Stimulated activated naive CD8-positive, alpha-beta T cell treated with anti-CD3 and anti-CD28 coated beads, Interleukin-15, Interleukin-2, amounts not matched to agents 100 ng/mL and 50 ng/mL, for 24 hours (primary cell): ENCODE measurements at regions not wholly inside any gene's neighbourhood (a gene's known extent, or its start where the extent isn't known, plus 50 kb on each side); places are given as distances from the start of the nearest gene placed in this dataset.

Experiments used
- H3K27ac Mint-ChIP-seq: one replicate; pipeline ENCODE4 v1.8.0; 2021; ENCODE audit warnings: mild to moderate bottlenecking, mixed read lengths
- H3K27me3 Mint-ChIP-seq: one replicate; pipeline ENCODE4 v1.8.0; 2021; ENCODE audit warnings: mixed read lengths
- H3K36me3 Mint-ChIP-seq: one replicate; pipeline ENCODE4 v1.8.0; 2021; ENCODE audit warnings: low read depth, mixed read lengths
- H3K4me1 Mint-ChIP-seq: one replicate; pipeline ENCODE4 v1.8.0; 2021; ENCODE audit warnings: low read depth, mixed read lengths
- H3K4me3 Mint-ChIP-seq: one replicate; pipeline ENCODE4 v1.8.0; 2021; ENCODE audit warnings: mild to moderate bottlenecking, mixed read lengths
- H3K9me3 Mint-ChIP-seq: one replicate; pipeline ENCODE4 v1.8.0; 2021; ENCODE audit warnings: mixed read lengths

GRCh38 chr17:68706356-68706920 is 105.3 kb upstream of the FAM20A start:
- Mint-ChIP-seq H3K4me1 (no peaks in the 10 kb centered on the region), H3K27ac (no peak overlapping the region), H3K36me3 (no peaks in the 10 kb centered on the region), H3K4me3 (no peak overlapping the region), H3K27me3 (peaks cover 18% of the 10 kb centered on the region), H3K9me3 (no peaks in the 10 kb centered on the region)

DNA sequence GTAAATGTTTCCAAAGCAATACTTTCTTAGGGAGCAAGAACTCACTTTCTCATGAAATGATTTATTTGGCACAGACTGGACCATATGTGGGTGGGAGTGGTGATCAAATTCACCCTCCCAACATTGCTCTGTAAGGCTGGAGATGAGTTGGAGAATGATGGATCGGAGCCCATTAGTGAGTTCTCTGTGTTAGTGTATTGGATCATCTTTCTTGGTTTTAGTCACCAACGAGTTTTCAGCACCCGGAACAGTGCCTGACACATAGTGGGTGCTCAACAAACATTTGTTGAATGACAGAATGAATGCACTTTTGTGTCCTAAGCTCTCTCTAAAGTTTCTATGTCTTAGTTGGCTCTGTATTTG is 104.5 kb upstream of the FAM20A start:
- H3K27me3 Mint-ChIP-seq, result peaks cover 12% of the 10 kb centered on the region
- H3K4me1 Mint-ChIP-seq, result no peaks in the 10 kb centered on the region
- H3K27ac Mint-ChIP-seq, result no peak overlapping the region

DNA sequence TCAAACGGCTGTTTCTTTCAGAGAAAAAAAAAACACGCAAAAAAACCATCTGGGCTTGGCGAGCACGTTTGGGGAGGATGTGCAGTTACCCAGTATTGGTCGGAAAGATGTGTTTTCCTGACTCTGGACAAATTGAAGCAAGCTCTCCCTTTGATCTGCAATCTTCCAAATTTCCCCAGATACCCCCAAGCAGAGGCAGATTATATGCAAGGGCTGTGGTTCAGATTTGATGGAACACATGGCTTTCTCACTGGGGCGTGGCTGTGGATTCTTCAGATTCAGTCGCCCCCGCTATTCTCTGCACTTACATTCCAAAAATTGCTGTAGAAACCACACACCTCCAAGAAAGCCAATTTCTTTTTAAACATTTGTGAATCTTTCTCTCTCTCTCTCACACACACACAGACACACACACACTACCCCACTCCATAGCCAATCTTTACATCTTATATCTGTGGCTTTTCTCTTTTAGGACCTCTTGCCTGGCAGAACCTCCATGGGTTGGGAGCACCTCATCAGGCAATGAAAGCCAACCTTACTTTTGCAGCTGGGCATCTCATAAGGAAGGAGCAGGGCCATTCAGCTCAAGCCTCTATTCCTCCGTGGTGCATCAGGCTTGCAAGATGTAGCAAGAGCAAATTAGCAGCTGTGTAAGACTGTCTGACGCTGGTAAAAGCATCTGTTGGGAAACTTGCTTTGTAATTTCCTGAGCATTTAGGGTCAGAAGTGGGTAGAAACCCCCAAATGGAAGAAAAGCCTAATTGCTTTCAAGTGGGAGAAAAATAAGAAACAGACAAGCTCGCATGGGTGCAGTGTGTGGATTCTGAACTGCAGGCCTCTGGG is 103.9 kb upstream of the FAM20A start:
- Mint-ChIP-seq H3K4me3 (no peak overlapping the region), H3K36me3 (no peaks in the 10 kb centered on the region), H3K4me1 (no peaks in the 10 kb centered on the region), H3K9me3 (no peaks in the 10 kb centered on the region), H3K27me3 (peaks cover 8% of the 10 kb centered on the region), H3K27ac (no peak overlapping the region)

More for the DNA sequence above, 104.5 kb upstream of the FAM20A start:
- no peak overlapping the region for H3K4me3 Mint-ChIP-seq
- no peaks in the 10 kb centered on the region for H3K9me3 Mint-ChIP-seq
- H3K36me3 Mint-ChIP-seq, result no peaks in the 10 kb centered on the region

- Mint-ChIP-seq H3K27me3 (peaks cover 20% of the 10 kb centered on the region), H3K4me1 (no peaks in the 10 kb centered on the region), H3K9me3 (no peaks in the 10 kb centered on the region), H3K36me3 (no peaks in the 10 kb centered on the region), H3K4me3 (no peak overlapping the region), H3K27ac (no peak overlapping the region)
Observed at GRCh38 chr17:68701046-68701445, 99.9 kb upstream of the FAM20A start.

GRCh38 chr17:68700421-68700820 is 99.3 kb upstream of the FAM20A start:
- no peak overlapping the region for H3K4me3 Mint-ChIP-seq
- H3K27ac Mint-ChIP-seq, result no peak overlapping the region
- no peaks in the 10 kb centered on the region for H3K4me1 Mint-ChIP-seq
- no peaks in the 10 kb centered on the region for H3K36me3 Mint-ChIP-seq
- peaks cover 20% of the 10 kb centered on the region for H3K27me3 Mint-ChIP-seq
- no peaks in the 10 kb centered on the region for H3K9me3 Mint-ChIP-seq

DNA sequence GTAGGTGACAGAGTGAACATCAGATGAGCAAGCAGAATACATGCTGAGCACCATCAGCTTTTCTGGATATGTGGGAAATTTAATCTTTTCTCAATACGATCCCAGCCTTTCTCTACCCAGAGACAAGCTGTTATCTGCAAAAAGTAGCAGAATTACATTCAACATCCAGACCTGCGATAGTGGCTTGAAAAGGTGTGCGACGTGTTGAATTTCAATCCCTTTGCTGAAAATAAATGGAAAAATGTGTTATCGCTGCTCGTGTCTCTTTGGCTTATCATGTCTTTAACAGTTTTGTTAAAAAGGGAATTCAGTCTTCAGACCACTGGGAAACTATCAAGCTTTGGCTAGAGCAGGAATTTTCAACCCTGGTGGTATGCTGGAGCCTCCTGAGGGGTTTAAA is 98.8 kb upstream of the FAM20A start:
- Mint-ChIP-seq H3K36me3 (no peaks in the 10 kb centered on the region), H3K4me1 (no peaks in the 10 kb centered on the region), H3K27me3 (peaks cover 20% of the 10 kb centered on the region), H3K4me3 (no peak overlapping the region), H3K9me3 (no peaks in the 10 kb centered on the region), H3K27ac (no peak overlapping the region)

- Mint-ChIP-seq H3K27ac (no peak overlapping the region), H3K4me3 (no peak overlapping the region), H3K4me1 (no peaks in the 10 kb centered on the region), H3K27me3 (peaks cover 20% of the 10 kb centered on the region), H3K9me3 (no peaks in the 10 kb centered on the region), H3K36me3 (no peaks in the 10 kb centered on the region)
Observed at GRCh38 chr17:68698746-68699145, 97.6 kb upstream of the FAM20A start.

- Mint-ChIP-seq H3K27ac (no peak overlapping the region), H3K4me1 (no peaks in the 10 kb centered on the region), H3K4me3 (no peak overlapping the region), H3K27me3 (peaks cover 20% of the 10 kb centered on the region), H3K36me3 (no peaks in the 10 kb centered on the region), H3K9me3 (no peaks in the 10 kb centered on the region)
Observed at GRCh38 chr17:68697850-68698361, 96.7 kb upstream of the FAM20A start.

GRCh38 chr17:68695659-68696058 is 94.5 kb upstream of the FAM20A start:
- Mint-ChIP-seq H3K9me3 (no peaks in the 10 kb centered on the region), H3K27ac (no peak overlapping the region), H3K36me3 (no peaks in the 10 kb centered on the region), H3K4me3 (no peak overlapping the region), H3K27me3 (peaks cover 24% of the 10 kb centered on the region), H3K4me1 (no peaks in the 10 kb centered on the region)

DNA sequence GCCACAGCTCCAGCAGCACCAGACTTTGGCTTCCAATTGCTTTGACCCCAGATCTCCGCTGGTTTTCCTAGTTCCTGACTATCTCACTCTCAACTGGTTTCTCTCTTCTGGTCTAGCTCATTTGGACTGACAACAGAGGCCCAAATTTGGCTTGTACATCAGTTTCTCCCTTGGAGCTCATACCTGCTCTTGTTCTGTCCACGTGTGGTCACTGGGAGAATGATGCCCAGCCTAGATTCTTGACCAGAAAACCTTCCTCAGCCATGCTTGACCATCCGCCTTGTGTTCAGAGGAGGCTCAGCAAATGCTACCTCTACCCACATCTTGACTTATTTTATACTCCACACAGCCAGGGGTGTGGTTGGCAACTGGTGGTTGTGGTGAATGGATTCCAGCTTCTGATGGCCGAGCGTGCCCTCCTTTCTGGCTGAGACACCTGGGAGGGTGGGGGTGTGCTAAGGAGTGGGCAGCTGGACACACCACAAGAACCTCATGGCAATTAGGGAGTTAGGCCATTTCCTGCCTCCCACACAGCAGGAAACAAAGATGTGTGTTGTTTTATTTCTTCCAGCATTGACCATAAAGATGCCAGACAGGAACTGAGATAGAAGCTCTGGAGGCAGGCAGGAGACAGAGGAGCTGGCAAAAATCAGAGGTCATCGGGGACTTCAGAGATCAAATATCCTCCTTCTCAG is 93.8 kb upstream of the FAM20A start:
- Mint-ChIP-seq H3K27ac (no peak overlapping the region), H3K27me3 (peaks cover 21% of the 10 kb centered on the region), H3K4me3 (no peak overlapping the region)

GRCh38 chr17:68693896-68694295 is 92.7 kb upstream of the FAM20A start:
- no peak overlapping the region for H3K27ac Mint-ChIP-seq
- no peaks in the 10 kb centered on the region for H3K36me3 Mint-ChIP-seq
- peaks cover 17% of the 10 kb centered on the region for H3K27me3 Mint-ChIP-seq
- H3K4me3 Mint-ChIP-seq, result no peak overlapping the region
- H3K4me1 Mint-ChIP-seq, result no peaks in the 10 kb centered on the region
- no peaks in the 10 kb centered on the region for H3K9me3 Mint-ChIP-seq

More for the DNA sequence above, 93.8 kb upstream of the FAM20A start:
- no peaks in the 10 kb centered on the region for H3K9me3 Mint-ChIP-seq
- H3K4me1 Mint-ChIP-seq, result no peaks in the 10 kb centered on the region
- no peaks in the 10 kb centered on the region for H3K36me3 Mint-ChIP-seq

DNA sequence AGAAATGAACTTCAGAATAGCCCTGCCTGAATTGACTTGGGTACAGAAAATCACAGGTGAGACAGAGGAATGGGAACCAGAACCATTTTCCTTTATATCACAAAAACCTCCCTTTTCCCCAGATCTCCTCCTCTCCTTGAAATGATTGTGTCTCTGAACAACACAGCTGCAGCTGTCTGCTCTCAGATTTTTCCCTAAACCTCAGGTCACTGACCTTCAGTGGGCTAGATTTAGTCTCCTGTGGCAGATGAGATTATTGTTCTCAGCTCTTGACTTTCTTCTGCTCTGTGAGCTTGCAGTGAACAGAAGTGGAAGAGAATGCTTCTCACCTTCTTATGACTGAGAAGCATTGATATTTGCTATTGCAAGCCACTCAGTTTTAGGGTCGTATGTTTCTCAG is 92.3 kb upstream of the FAM20A start:
- Mint-ChIP-seq H3K9me3 (no peaks in the 10 kb centered on the region), H3K4me1 (no peaks in the 10 kb centered on the region), H3K27ac (no peak overlapping the region), H3K4me3 (no peak overlapping the region), H3K27me3 (peaks cover 15% of the 10 kb centered on the region), H3K36me3 (no peaks in the 10 kb centered on the region)

- H3K4me3 Mint-ChIP-seq, result no peak overlapping the region
- H3K9me3 Mint-ChIP-seq, result no peaks in the 10 kb centered on the region
- peaks cover 6% of the 10 kb centered on the region for H3K27me3 Mint-ChIP-seq
- H3K4me1 Mint-ChIP-seq, result no peaks in the 10 kb centered on the region
- no peak overlapping the region for H3K27ac Mint-ChIP-seq
- H3K36me3 Mint-ChIP-seq, result no peaks in the 10 kb centered on the region
Observed at GRCh38 chr17:68686108-68686988, 85.2 kb upstream of the FAM20A start.

DNA sequence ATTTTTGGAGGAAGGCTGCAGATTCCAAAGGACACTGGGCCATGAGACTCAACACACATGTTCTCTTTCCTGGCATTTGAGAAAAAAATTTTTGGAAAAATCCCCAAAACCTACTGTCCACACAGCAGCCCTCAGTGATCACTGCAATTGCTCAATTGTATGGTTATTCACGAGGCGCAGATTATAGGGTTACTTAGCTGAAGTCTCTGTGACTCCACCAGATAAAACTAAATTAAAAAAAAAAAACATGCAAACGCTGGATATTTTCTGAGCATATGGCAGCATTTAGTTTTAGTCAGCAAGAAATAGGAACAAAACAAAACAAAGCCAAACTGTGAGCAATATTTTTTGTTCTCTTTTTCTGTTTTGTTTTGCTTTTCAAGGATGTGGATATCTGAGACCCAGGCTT is 83.8 kb upstream of the FAM20A start:
- no peaks in the 10 kb centered on the region for H3K36me3 Mint-ChIP-seq

More for the DNA sequence above, 83.8 kb upstream of the FAM20A start:
- Mint-ChIP-seq H3K9me3 (no peaks in the 10 kb centered on the region), H3K4me3 (no peak overlapping the region), H3K27ac (no peak overlapping the region), H3K4me1 (no peaks in the 10 kb centered on the region), H3K27me3 (peaks cover 6% of the 10 kb centered on the region)
